GM12875 (cell line): ENCODE measurements at regions not wholly inside any gene's neighbourhood (a gene's known extent, or its start where the extent isn't known, plus 50 kb on each side); places are given as distances from the start of the nearest gene placed in this dataset.

Source experiments
- H3K4me3 ChIP-seq: one replicate; pipeline ENCODE4 v1.5.1; 2011; ENCODE audit warnings: low read depth, low read length, control low read depth
- TF ChIP-seq, protein P1 (sequence below): IDR thresholded peaks from 2 replicates; pipeline ENCODE4 v1.5.1; 2011; ENCODE audit warnings: low read depth, mild to moderate bottlenecking, control low read depth, inconsistent platforms, low read length, moderate library complexity, borderline replicate concordance; ENCODE audit not compliant: insufficient read depth

DNA sequence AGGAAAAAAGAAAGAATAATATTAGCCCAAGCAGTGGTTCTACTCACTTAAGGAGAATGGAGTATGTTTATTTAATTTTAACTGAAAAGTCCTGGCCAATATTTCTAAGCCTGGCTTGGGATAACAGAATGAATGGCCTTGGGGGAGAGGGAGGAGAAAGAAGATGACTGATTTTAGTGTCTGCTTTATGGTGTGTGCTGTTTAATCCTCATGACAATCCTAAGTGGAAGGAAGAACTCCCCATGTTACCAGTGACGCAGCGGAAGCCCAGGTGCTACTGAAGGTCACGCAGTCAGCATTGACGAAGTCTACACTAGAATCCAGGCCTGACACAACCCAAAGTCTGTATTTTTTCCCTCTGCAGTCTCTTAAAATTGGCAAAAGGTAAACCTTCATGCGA, 50.5 kb downstream of the PALM2AKAP2 start:
- H3K4me3 ChIP-seq: no peak overlapping the region
- TF ChIP-seq, protein P1, sequence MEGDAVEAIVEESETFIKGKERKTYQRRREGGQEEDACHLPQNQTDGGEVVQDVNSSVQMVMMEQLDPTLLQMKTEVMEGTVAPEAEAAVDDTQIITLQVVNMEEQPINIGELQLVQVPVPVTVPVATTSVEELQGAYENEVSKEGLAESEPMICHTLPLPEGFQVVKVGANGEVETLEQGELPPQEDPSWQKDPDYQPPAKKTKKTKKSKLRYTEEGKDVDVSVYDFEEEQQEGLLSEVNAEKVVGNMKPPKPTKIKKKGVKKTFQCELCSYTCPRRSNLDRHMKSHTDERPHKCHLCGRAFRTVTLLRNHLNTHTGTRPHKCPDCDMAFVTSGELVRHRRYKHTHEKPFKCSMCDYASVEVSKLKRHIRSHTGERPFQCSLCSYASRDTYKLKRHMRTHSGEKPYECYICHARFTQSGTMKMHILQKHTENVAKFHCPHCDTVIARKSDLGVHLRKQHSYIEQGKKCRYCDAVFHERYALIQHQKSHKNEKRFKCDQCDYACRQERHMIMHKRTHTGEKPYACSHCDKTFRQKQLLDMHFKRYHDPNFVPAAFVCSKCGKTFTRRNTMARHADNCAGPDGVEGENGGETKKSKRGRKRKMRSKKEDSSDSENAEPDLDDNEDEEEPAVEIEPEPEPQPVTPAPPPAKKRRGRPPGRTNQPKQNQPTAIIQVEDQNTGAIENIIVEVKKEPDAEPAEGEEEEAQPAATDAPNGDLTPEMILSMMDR: no peak

DNA sequence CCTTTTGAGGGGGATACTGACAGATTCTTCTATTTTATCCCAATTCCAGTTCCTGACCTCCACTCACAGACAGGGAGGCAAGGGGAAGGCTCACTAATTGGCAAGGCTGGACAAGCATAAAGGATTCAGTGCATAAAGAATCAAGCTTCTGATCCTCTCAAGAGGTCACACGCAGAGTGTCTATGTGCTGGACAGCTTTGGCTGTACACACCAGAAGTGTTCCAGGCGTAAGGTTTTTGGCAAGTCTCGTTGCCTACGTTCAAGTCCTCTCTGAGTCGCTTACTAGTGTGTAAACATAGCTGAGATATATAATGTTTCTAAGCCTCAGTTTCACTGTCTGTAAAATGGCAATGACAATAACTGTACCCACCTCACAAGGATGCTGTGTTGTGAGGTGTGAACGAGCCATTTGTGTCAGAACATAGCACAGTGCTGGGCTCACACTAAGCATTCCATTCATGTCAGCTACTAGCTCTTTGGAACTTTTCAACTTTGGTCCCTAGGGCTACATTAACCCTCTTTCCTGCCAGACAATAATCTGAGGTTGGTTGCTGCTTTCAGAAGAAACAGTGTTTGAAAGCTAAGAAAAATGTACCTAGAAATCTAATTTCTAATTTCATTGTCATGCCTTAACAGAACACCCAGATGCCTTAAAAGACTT, 52.1 kb downstream of the PALM2AKAP2 start:
- TF ChIP-seq, protein P1: no peak
- no peak overlapping the region for H3K4me3 ChIP-seq

DNA sequence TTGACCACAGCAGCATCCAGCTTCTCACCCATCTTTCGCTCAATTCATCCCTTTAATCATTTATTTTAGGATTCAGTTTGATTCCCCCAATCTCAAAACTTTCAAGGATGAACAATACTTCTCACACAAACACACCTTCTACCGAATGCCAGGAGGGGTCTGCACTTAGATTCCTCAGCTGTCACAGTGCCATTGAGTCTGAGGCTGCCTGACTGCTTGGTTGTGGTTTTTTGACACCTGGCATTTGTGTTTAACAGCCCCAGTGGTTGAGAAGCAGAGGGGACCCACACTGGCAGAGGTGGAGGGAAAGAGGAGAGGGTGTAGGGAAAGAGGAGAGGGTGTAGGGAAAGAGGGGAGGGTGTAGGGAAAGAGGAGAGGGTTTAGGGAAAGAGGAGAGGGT, 54.9 kb downstream of the PALM2AKAP2 start:
- no peak overlapping the region for H3K4me3 ChIP-seq
- TF ChIP-seq, protein P1: no peak

DNA sequence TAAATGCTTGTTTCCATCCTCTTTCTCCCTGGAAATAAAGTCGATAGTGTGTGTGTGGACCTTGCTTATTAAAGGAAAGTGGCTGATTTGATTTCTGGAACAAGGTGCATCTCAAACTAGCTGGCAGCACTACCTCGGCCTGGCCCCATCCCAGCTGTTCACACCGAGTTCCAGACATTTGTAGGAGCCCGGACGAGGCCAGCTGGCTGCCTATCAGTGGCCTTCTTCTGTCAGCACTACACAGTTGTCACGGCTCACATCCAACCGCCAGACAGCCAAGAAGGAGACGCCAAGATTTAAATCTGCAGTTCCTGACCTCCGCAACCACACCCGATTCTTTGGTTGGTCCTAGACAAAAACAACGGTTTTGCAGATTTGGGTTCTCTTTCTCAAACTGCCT, 63.6 kb downstream of the PALM2AKAP2 start:
- TF ChIP-seq, protein P1: no peak
- H3K4me3 ChIP-seq: no peak overlapping the region

DNA sequence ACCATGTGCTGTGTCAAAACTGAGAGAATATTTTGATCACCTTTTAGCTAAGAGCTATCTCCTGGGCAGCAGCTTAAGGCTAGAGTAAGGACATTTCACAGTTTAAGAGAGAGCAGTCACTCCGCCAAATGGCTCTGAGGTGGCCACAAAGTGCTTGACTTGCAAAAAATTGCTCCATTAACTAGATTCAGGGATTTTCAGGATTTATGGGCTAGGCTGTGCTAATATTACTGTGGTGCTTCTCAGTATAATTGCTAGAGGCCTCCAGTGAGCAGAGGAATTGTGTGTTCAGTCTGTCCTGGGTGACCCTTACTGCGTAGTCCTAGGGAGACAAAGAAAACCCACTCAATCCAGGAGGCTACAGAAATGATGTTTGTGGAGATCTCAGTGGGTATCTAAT, 65.2 kb downstream of the PALM2AKAP2 start:
- TF ChIP-seq, protein P1: no peak
- no peak overlapping the region for H3K4me3 ChIP-seq

DNA sequence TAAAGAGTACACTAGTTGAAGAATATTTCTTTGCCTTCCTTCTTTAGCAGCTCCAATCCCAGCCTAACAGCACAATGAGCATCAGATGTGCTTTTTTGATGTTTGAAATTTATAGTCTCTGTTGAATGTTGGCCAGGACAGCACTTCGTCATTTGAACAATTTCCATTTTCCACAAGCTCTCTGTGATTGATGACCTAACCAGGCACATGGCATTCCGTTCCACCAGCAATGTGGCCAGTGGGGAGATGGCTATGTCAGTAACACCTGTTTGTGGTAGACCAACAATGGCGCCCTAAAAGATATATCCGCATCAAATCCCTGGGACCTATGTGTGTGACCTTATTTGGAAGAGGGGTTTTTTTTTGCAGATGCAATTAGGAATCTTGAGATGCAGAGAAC, 66.8 kb downstream of the PALM2AKAP2 start:
- TF ChIP-seq, protein P1: no peak
- no peak overlapping the region for H3K4me3 ChIP-seq

DNA sequence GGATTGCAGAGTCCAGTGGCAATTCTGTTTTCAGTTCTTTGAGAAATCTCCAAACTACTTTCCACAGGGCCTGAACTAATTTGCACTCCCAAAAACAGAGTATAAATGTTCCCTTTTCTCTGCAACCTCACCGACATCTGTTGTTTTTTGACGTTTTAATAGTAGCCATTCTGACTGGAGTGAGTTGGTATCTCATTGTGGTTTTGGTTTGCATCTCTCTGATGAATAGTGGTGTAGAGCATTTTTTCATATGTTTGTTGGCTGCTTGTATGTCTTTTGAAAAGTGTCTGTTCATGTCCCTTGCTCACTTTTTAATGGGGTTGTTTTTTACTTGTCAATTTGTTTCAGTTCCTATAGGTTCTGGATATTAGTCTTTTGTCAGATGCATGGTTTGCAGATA, 72.6 kb downstream of the PALM2AKAP2 start:
- H3K4me3 ChIP-seq: no peak overlapping the region
- TF ChIP-seq, protein P1: no peak
